GM10248 (cell line): ENCODE measurements at regions not wholly inside any gene's neighbourhood (a gene's known extent, or its start where the extent isn't known, plus 50 kb on each side); places are given as distances from the start of the nearest gene placed in this dataset.

Experiments
- CTCF ChIA-PET: fragments of 300-600 bp; sonication (Branson Sonifier 250); formaldehyde crosslinking; extraction: SDS; loops from one replicate; lab custom pipeline; 2021; ENCODE audit warnings: antibody characterized with exemption; lab: Yijun Ruan, JAX
- POLR2A ChIA-PET: fragments of 350-650 bp; sonication (Branson Sonifier 250); formaldehyde crosslinking; extraction: SDS; loops from one replicate; lab custom pipeline; 2020; ENCODE audit warnings: antibody characterized with exemption; lab: Yijun Ruan, JAX
- DNase-seq: peaks from one replicate; pipeline ENCODE4 v3.0.0; 2012; ENCODE audit errors: extremely low spot score
- TF ChIP-seq, protein P1 (sequence below): IDR thresholded peaks from 2 replicates; pipeline ENCODE4 v1.5.1; 2012; ENCODE audit warnings: mild to moderate bottlenecking, low read depth; ENCODE audit errors: extremely low read depth, missing control alignments, control extremely low read depth

DNA sequence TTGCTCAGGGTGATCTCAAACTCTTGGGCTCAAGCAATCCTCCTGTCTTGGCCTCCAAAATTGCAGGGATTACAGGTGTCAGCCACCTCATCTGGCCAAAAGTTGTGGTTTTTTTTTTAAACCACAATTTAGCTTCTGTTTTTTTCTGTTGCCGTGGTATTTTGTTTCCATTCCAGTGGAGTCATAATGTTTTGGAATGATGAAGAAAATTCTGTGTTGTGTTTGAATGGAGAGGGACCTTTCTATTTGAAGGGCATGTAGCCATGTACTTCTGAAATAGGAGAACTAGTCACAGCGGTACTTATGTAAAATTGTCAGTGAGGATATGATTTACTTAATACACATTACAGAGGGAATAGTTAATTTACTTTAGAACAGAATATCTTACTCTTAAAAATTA is 201.3 kb downstream of the ARL4A start:
- ChIA-PET POLR2A (no interaction called here), CTCF (interaction anchor here (1.4 to 2.2 kb wide), 2 partner anchors 12 to 15 kb away, joined by 4 to 7 read pairs; no protein-coding TSS in a partner anchor)
- no peak for DNase-seq

DNA sequence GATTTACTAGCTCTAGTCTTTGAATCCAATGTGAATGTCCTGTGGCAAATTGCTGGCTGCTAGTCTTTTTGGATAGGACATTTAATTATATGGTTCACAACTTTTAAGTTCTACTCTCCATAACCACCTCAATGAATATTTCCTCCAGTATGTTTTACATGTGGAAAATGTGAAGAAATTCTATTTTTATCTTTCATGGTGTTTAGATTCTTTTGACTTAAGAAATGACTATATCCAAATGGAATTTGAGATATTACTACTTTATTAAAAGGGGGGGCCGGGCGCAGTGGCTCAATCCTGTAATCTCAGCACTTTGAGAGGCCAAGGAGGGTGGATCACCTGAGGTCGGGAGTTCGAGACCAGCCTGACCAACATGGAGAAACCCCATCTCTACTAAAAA is 202.0 kb downstream of the ARL4A start:
- TF ChIP-seq, protein P1, sequence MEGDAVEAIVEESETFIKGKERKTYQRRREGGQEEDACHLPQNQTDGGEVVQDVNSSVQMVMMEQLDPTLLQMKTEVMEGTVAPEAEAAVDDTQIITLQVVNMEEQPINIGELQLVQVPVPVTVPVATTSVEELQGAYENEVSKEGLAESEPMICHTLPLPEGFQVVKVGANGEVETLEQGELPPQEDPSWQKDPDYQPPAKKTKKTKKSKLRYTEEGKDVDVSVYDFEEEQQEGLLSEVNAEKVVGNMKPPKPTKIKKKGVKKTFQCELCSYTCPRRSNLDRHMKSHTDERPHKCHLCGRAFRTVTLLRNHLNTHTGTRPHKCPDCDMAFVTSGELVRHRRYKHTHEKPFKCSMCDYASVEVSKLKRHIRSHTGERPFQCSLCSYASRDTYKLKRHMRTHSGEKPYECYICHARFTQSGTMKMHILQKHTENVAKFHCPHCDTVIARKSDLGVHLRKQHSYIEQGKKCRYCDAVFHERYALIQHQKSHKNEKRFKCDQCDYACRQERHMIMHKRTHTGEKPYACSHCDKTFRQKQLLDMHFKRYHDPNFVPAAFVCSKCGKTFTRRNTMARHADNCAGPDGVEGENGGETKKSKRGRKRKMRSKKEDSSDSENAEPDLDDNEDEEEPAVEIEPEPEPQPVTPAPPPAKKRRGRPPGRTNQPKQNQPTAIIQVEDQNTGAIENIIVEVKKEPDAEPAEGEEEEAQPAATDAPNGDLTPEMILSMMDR: no peak
- CTCF ChIA-PET: interaction anchor here (1.4 to 2.2 kb wide), 2 partner anchors 13 to 15 kb away, joined by 4 to 7 read pairs; no protein-coding TSS in a partner anchor
- POLR2A ChIA-PET: no interaction called here
- DNase-seq: no peak

More for the DNA sequence above, 201.3 kb downstream of the ARL4A start:
- TF ChIP-seq, protein P1: no peak

DNA sequence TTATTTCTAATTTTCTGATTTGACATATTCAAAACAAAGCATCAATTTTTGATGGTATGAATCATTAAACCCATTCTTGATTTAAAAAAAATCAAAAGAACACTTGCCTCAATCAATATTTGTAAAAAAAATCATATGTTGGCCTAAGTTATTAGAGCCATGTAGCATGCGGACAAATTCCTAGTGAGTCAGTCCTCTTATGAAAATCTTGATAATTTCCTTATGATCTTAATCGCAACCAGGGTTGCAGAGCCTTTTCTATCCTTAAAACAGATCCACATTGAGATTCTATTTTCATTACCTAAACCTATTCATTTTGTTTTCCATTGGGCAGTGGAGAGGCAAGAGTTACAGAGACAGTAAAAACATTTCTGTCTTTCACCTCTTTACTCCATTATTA is 203.2 kb downstream of the ARL4A start:
- POLR2A ChIA-PET: no interaction called here

DNA sequence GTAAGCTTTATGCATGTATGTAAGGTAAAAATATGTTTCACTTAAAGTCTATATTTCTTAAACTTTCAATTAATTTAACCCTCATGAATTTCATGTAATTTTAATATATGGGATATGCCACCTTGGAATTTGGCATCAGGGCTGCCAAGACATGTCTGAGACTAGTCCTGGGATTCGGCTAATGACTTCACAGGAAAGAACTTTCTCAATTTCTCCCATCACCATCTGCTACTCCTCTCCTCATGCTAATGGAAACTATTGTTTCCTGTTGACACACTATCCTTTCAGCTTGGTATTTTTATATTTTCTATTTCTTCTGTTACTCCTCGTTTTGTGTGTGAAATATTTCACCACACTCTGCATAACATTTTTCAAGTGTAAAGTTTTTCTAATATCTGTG is 205.9 kb downstream of the ARL4A start:
- POLR2A ChIA-PET: no interaction called here
- TF ChIP-seq, protein P1: no peak
- no peak for DNase-seq
- CTCF ChIA-PET: no interaction called here

More for the DNA sequence above, 203.2 kb downstream of the ARL4A start:
- CTCF ChIA-PET: interaction anchor here (1.8 to 2.2 kb wide), 2 partner anchors 10 to 14 kb away, joined by 7 read pairs; no protein-coding TSS in a partner anchor
- no peak for DNase-seq
- TF ChIP-seq, protein P1: no peak

DNA sequence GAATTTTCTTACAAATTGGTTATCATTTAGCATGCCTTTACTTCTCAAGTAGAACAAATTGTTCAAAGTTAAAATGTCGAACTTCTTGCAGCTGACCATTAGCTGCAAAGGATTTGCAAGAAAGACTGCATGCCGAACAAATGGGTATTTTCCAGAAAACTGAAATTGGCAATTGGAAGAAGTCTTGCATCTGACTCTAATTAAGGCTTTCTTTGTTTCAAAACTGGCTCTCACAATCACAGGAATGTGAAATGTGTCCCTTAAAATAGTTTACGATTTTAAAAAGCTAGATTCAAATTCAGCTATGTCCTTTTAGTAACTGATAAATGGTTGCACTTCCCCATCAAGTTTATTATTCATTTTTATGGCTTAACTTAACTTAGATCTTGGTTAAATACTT is 207.9 kb downstream of the ARL4A start:
- no peak for DNase-seq
- POLR2A ChIA-PET: no interaction called here
- CTCF ChIA-PET: interaction anchor here (0.9 to 1.0 kb wide), 4 partner anchors 17 to 370 kb away, joined by 3 read pairs; no protein-coding TSS in a partner anchor
- TF ChIP-seq, protein P1: no peak

DNA sequence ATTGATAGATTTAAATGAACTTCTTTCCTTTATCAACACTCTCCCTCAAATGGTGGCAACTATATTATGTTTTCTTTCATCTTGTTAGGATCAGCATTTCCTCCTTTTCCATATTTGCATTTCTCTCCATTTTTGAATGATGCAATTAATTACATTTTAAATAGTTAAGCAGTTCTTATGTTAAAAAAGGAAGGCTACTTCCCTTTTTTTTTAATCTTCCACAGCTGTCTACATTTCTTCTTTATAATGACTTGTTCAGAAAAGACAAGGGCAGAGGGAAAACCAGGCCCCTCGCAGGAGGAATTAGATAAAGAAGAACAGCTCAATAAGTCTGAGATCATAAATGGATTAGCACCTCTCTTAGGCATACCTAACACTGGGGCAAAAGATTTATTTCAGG is 208.9 kb downstream of the ARL4A start:
- TF ChIP-seq, protein P1: no peak
- DNase-seq: no peak
- ChIA-PET POLR2A (no interaction called here), CTCF (no interaction called here)
